Epithelial cell of esophagus (primary cell): ENCODE measurements at regions not wholly inside any gene's neighbourhood (a gene's known extent, or its start where the extent isn't known, plus 50 kb on each side); places are given as distances from the start of the nearest gene placed in this dataset.
"Not testable (repeated sequence)": the region's sequence is repeated elsewhere in the genome, so short reads cannot be mapped to it uniquely, and the experiment has no call there.

Source experiments
- DNase-seq: peaks from one replicate; pipeline ENCODE4 v3.0.0; 2010; ENCODE audit warnings: low read depth
- H3K4me3 ChIP-seq: 2 replicates; pipeline ENCODE4 v1.5.1; 2011; ENCODE audit warnings: mild to moderate bottlenecking, low read length, control low read depth
- CTCF ChIP-seq: IDR thresholded peaks from 2 replicates; pipeline ENCODE4 v1.5.1; 2011; ENCODE audit warnings: low read depth, mild to moderate bottlenecking, low read length, control low read depth, inconsistent platforms; ENCODE audit not compliant: insufficient read depth; ENCODE audit errors: missing control alignments

GRCh38 chr6:9732056-9732455 is 682.8 kb downstream of the TFAP2A start:
- no peak overlapping the region for H3K4me3 ChIP-seq
- no peak for TF ChIP-seq CTCF
- no peak for DNase-seq

GRCh38 chr6:9725776-9726175 is 689.1 kb downstream of the TFAP2A start:
- not testable (repeated sequence) for DNase-seq, H3K4me3 ChIP-seq

DNA sequence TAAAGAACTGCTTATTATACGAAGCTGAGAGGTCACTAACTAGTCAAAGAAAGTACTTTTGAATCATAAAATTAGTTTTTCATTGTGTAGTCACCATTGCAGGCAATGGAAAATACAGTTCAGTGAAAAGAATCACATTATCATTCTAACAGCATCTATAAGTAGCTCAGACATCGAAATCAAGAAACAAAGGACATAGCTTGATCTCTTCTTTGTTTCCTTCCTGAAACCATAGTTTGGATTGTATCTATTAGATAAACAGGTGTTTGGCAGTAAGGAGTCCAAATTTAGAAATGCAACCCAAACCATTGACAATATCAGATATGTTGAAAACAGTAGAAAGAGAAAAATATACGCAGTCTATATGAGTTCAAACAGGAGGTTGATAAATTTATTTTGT is 697.3 kb downstream of the TFAP2A start:
- TF ChIP-seq CTCF: no peak
- DNase-seq: no peak
- no peak overlapping the region for H3K4me3 ChIP-seq

DNA sequence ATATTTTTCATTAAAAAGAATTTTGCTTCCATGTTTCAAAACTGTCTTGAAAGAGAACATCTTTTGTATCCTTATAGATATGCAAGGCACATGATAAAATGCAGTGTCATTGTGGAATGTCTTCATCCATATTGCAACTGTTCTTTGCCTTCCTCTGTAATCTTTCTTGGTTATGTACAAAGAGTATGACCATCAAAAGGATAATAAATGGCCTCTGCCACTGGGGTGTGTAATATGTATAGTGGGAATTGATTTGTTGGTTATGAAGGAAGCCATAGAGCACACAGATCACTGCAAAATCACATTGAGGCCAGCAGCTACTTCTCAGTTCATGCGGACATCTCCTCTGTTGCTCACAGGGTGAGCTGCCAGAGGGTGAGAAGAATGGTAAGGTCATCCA is 703.5 kb downstream of the TFAP2A start:
- no peak for TF ChIP-seq CTCF
- DNase-seq: no peak

DNA sequence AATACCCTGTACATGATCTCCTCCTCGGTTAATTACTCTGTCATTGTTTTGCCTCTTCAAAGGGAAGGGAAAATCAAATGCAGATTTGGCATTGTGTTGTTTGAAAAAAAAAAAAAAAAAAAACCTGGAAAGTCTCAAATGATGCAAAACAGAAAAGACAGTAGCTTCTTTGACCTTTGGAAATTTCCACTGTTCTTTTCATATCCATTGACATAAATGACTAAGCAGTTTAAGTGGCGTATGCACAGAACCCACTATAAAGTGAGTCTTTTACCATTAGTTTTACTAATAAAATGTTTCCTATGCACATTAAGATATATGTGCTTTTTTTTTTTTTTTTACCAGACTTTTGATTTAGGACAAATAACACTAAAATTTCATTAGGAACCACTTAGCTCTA is 704.3 kb downstream of the TFAP2A start:
- DNase-seq: no peak
- no peak overlapping the region for H3K4me3 ChIP-seq
- TF ChIP-seq CTCF: no peak

More for the DNA sequence above, 703.5 kb downstream of the TFAP2A start:
- no peak overlapping the region for H3K4me3 ChIP-seq

GRCh38 chr6:9708600-9708999 is 706.3 kb downstream of the TFAP2A start:
- no peak overlapping the region for H3K4me3 ChIP-seq
- no peak for DNase-seq
- TF ChIP-seq CTCF: no peak

GRCh38 chr6:9704989-9705388 is 709.9 kb downstream of the TFAP2A start:
- no peak for TF ChIP-seq CTCF
- DNase-seq: no peak

DNA sequence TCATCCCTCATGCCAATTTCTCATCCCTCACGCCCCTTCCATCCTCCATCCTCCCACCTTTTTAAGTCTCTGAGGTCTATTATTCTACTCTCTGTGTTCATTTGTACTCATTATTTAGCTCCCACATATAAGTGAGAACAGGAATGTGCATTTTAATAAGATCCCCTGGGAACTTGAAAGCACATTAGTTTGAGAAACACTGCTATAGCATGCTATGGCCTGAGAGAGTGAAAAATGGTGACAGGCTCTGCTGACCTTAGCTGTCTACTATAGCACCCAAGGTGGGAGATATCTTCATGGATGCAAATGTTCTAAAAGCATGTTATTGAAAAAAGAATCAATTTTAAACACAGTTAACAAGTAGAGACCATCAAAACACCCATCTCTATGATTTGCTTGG is 712.0 kb downstream of the TFAP2A start:
- no peak overlapping the region for H3K4me3 ChIP-seq
- no peak for TF ChIP-seq CTCF
- DNase-seq: no peak

More at GRCh38 chr6:9704989-9705388, 709.9 kb downstream of the TFAP2A start:
- H3K4me3 ChIP-seq: no peak overlapping the region
